ENCODE measurements at regions not wholly inside any gene's neighbourhood (a gene's known extent, or its start where the extent isn't known, plus 50 kb on each side); places are given as distances from the start of the nearest gene placed in this dataset.
A peak's percentile ranks its signal among the peaks of the same experiment; 100 is the strongest.

- Histone ChIP-seq H3K36me3 (ENCODE audit: insufficient read depth, low read length) (no peaks in the 10 kb centered on the region), H3K27ac (ENCODE audit: low read depth, low read length) (no peak overlapping the region), H3K4me1 (ENCODE audit: insufficient read depth, low read length) (peaks cover 30% of the 10 kb centered on the region), H3K27me3 (ENCODE audit: insufficient read depth, low read length) (no peaks in the 10 kb centered on the region), H3K4me3 (ENCODE audit: low read length in 2 of 2) (no peak overlapping the region), H3K9me3 (ENCODE audit: control insufficient read depth in 1 of 2, low read length in 2 of 2) (no peaks in the 10 kb centered on the region)
- Mint-ChIP-seq H3K27me3 (no peaks in the 10 kb centered on the region), H3K36me3 (no peaks in the 10 kb centered on the region), H3K4me3 (peak overlapping the region in 3 of 8 donors; percentile 16 to 49 (median 38)), H3K27ac (peak overlapping the region in 5 of 7 donors; percentile 23 to 89 (median 59)), H3K9me3 (no peaks in the 10 kb centered on the region), H3K4me1 (peaks cover 26 to 61% (median 43%) of the 10 kb centered on the region in 4 donors)
- DNase-seq, result no peak
- intact Hi-C loops (cut with micrococcal nuclease), result loop anchor here (5.0 to 10.0 kb wide), 2 partner anchors 195 to 728 kb away; no protein-coding TSS in a partner anchor
- ChIA-PET POLR2A (ENCODE audit: partially characterized antibody) (interaction anchor here (0.6 to 6.9 kb wide), 8 partner anchors 14 to 360 kb away, joined by 3 to 70 read pairs (median 4); partner anchors contain the start of gene KLF3), CTCF (ENCODE audit: partially characterized antibody) (interaction anchor here (0.5 to 9.1 kb wide), 6 partner anchors 138 to 729 kb away, joined by 3 to 171 read pairs (median 3); no protein-coding TSS in a partner anchor)
Measured at GRCh38 chr4:38317041-38317674, 346.8 kb upstream of the KLF3 start.

GRCh38 chr4:38318737-38319455 lies 345.1 kb upstream of the KLF3 start:
- H3K36me3 Mint-ChIP-seq, result no peaks in the 10 kb centered on the region
- Histone ChIP-seq H3K9me3 (ENCODE audit: control insufficient read depth in 1 of 2, low read length in 2 of 2) (no peaks in the 10 kb centered on the region), H3K4me3 (ENCODE audit: low read length in 2 of 2) (peak overlapping the region; percentile 25 to 42), H3K27me3 (ENCODE audit: insufficient read depth, low read length) (no peaks in the 10 kb centered on the region), H3K4me1 (ENCODE audit: insufficient read depth, low read length) (peaks cover 30% of the 10 kb centered on the region), H3K36me3 (ENCODE audit: insufficient read depth, low read length) (no peaks in the 10 kb centered on the region), H3K27ac (ENCODE audit: low read depth, low read length) (peak overlapping the region; percentile 65)
- peak; percentile 53 to 77 (median 59) for DNase-seq
- H3K4me1 Mint-ChIP-seq, result peaks cover 25 to 54% (median 45%) of the 10 kb centered on the region in 4 donors
- intact Hi-C loops (cut with micrococcal nuclease), result loop anchor here (1.0 to 10.0 kb wide), 10 partner anchors 9 to 726 kb away; partner anchors contain the start of gene TLR1
- H3K27ac Mint-ChIP-seq, result peak overlapping the region; percentile 88 to 98 (median 95)
- no peaks in the 10 kb centered on the region for H3K27me3 Mint-ChIP-seq
- ChIA-PET CTCF (ENCODE audit: partially characterized antibody) (interaction anchor here (0.6 to 9.1 kb wide), 56 partner anchors 8 to 439 kb away, joined by 3 to 171 read pairs (median 5); no protein-coding TSS in a partner anchor), POLR2A (ENCODE audit: partially characterized antibody) (interaction anchor here (0.6 to 6.9 kb wide), 25 partner anchors 8 to 487 kb away, joined by 3 to 70 read pairs (median 5); partner anchors contain the start of gene KLF3)
- no peaks in the 10 kb centered on the region for H3K9me3 Mint-ChIP-seq
- H3K4me3 Mint-ChIP-seq, result peak overlapping the region; percentile 80 to 96 (median 89)

GRCh38 chr4:38319456-38320342 lies 344.3 kb upstream of the KLF3 start:
- H3K27ac ChIP-seq (ENCODE audit: low read depth, low read length), result peak overlapping the region; percentile 65
- peak; percentile 77 to 85 (median 80) for DNase-seq
- no peaks in the 10 kb centered on the region for H3K27me3 ChIP-seq (ENCODE audit: insufficient read depth, low read length)
- H3K27ac Mint-ChIP-seq, result peak overlapping the region; percentile 88 to 98 (median 95)
- ChIA-PET POLR2A (ENCODE audit: partially characterized antibody) (interaction anchor here (0.6 to 6.9 kb wide), 25 partner anchors 8 to 486 kb away, joined by 3 to 70 read pairs (median 5); partner anchors contain the start of gene KLF3), CTCF (ENCODE audit: partially characterized antibody) (interaction anchor here (0.6 to 9.1 kb wide), 62 partner anchors 9 to 438 kb away, joined by 3 to 171 read pairs (median 4); no protein-coding TSS in a partner anchor)
- H3K4me1 ChIP-seq (ENCODE audit: insufficient read depth, low read length), result peaks cover 30% of the 10 kb centered on the region
- H3K9me3 Mint-ChIP-seq, result no peaks in the 10 kb centered on the region
- intact Hi-C loops (cut with micrococcal nuclease), result loop anchor here (1.0 to 10.0 kb wide), 10 partner anchors 9 to 725 kb away; partner anchors contain the start of gene TLR1
- no peaks in the 10 kb centered on the region for H3K36me3 Mint-ChIP-seq
- H3K36me3 ChIP-seq (ENCODE audit: insufficient read depth, low read length), result no peaks in the 10 kb centered on the region
- no peaks in the 10 kb centered on the region for H3K27me3 Mint-ChIP-seq
- peak overlapping the region; percentile 80 to 96 (median 89) for H3K4me3 Mint-ChIP-seq
- peaks cover 26 to 54% (median 41%) of the 10 kb centered on the region in 4 donors for H3K4me1 Mint-ChIP-seq
- peak overlapping the region in 1 of 2 donors; percentile 42 for H3K4me3 ChIP-seq (ENCODE audit: low read length in 2 of 2)
- no peaks in the 10 kb centered on the region for H3K9me3 ChIP-seq (ENCODE audit: control insufficient read depth in 1 of 2, low read length in 2 of 2)

- POLR2A ChIA-PET (ENCODE audit: partially characterized antibody), result interaction anchor here (1.0 to 6.9 kb wide), 13 partner anchors 9 to 355 kb away, joined by 3 to 70 read pairs (median 11); partner anchors contain the start of gene KLF3
- intact Hi-C loops (cut with micrococcal nuclease), result no loop called here
- CTCF ChIA-PET (ENCODE audit: partially characterized antibody), result interaction anchor here (0.7 to 9.1 kb wide), 32 partner anchors 9 to 421 kb away, joined by 3 to 171 read pairs (median 5); no protein-coding TSS in a partner anchor
- Mint-ChIP-seq H3K4me1 (peaks cover 26 to 54% (median 40%) of the 10 kb centered on the region in 4 donors), H3K27me3 (no peaks in the 10 kb centered on the region), H3K4me3 (peak overlapping the region in 6 of 8 donors; percentile 15 to 96 (median 89)), H3K27ac (peak overlapping the region in 5 of 7 donors; percentile 74 to 98 (median 95)), H3K36me3 (no peaks in the 10 kb centered on the region), H3K9me3 (no peaks in the 10 kb centered on the region)
- no peak overlapping the region for H3K4me3 ChIP-seq (ENCODE audit: low read length in 2 of 2)
- no peak overlapping the region for H3K27ac ChIP-seq (ENCODE audit: low read depth, low read length)
- no peaks in the 10 kb centered on the region for H3K9me3 ChIP-seq (ENCODE audit: control insufficient read depth in 1 of 2, low read length in 2 of 2)
- peaks cover 30% of the 10 kb centered on the region for H3K4me1 ChIP-seq (ENCODE audit: insufficient read depth, low read length)
- DNase-seq, result no peak
- no peaks in the 10 kb centered on the region for H3K36me3 ChIP-seq (ENCODE audit: insufficient read depth, low read length)
- H3K27me3 ChIP-seq (ENCODE audit: insufficient read depth, low read length), result no peaks in the 10 kb centered on the region
Measured at GRCh38 chr4:38320343-38320695, 343.7 kb upstream of the KLF3 start.

GRCh38 chr4:38320833-38321232 lies 343.2 kb upstream of the KLF3 start:
- Histone ChIP-seq H3K4me3 (ENCODE audit: low read length in 2 of 2) (no peak overlapping the region), H3K9me3 (ENCODE audit: control insufficient read depth in 1 of 2, low read length in 2 of 2) (no peaks in the 10 kb centered on the region), H3K36me3 (ENCODE audit: insufficient read depth, low read length) (no peaks in the 10 kb centered on the region), H3K27ac (ENCODE audit: low read depth, low read length) (no peak overlapping the region), H3K27me3 (ENCODE audit: insufficient read depth, low read length) (no peaks in the 10 kb centered on the region), H3K4me1 (ENCODE audit: insufficient read depth, low read length) (peaks cover 35% of the 10 kb centered on the region)
- CTCF ChIA-PET (ENCODE audit: partially characterized antibody), result interaction anchor here (0.7 to 9.1 kb wide), 22 partner anchors 9 to 410 kb away, joined by 3 to 171 read pairs (median 6); no protein-coding TSS in a partner anchor
- intact Hi-C loops (cut with micrococcal nuclease), result no loop called here
- POLR2A ChIA-PET (ENCODE audit: partially characterized antibody), result interaction anchor here (0.7 to 6.9 kb wide), 5 partner anchors 8 to 354 kb away, joined by 3 to 70 read pairs (median 27); no protein-coding TSS in a partner anchor
- DNase-seq, result no peak
- Mint-ChIP-seq H3K27me3 (no peaks in the 10 kb centered on the region), H3K4me3 (peak overlapping the region in 1 of 8 donors; percentile 39), H3K4me1 (peaks cover 30 to 58% (median 42%) of the 10 kb centered on the region in 4 donors), H3K36me3 (peaks cover 0 to 2% of the 10 kb centered on the region in 2 donors), H3K9me3 (peaks cover 0 to 2% (median 0%) of the 10 kb centered on the region in 8 donors), H3K27ac (peak overlapping the region in 5 of 7 donors; percentile 10 to 89 (median 42))

GRCh38 chr4:38322714-38323113 lies 341.3 kb upstream of the KLF3 start:
- Histone ChIP-seq H3K9me3 (ENCODE audit: control insufficient read depth in 1 of 2, low read length in 2 of 2) (no peaks in the 10 kb centered on the region), H3K27ac (ENCODE audit: low read depth, low read length) (no peak overlapping the region), H3K27me3 (ENCODE audit: insufficient read depth, low read length) (no peaks in the 10 kb centered on the region), H3K4me3 (ENCODE audit: low read length in 2 of 2) (no peak overlapping the region), H3K36me3 (ENCODE audit: insufficient read depth, low read length) (no peaks in the 10 kb centered on the region), H3K4me1 (ENCODE audit: insufficient read depth, low read length) (peaks cover 50% of the 10 kb centered on the region)
- intact Hi-C loops (cut with micrococcal nuclease), result no loop called here
- Mint-ChIP-seq H3K27me3 (no peaks in the 10 kb centered on the region), H3K9me3 (peaks cover 0 to 2% (median 0%) of the 10 kb centered on the region in 8 donors), H3K4me3 (no peak overlapping the region), H3K4me1 (peaks cover 33 to 66% (median 48%) of the 10 kb centered on the region in 4 donors), H3K27ac (no peak overlapping the region), H3K36me3 (peaks cover 0 to 4% of the 10 kb centered on the region in 2 donors)
- POLR2A ChIA-PET (ENCODE audit: partially characterized antibody), result interaction anchor here (1.0 to 1.6 kb wide), 4 partner anchors 192 to 402 kb away, joined by 3 to 4 read pairs (median 3); no protein-coding TSS in a partner anchor
- no peak for DNase-seq
- CTCF ChIA-PET (ENCODE audit: partially characterized antibody), result interaction anchor here (0.7 to 4.2 kb wide), 7 partner anchors 79 to 438 kb away, joined by 3 to 42 read pairs (median 5); no protein-coding TSS in a partner anchor

All from CD4-positive, alpha-beta memory T cell (primary cell).